MCF 10A (cell line): ENCODE measurements at regions not wholly inside any gene's neighbourhood (a gene's known extent, or its start where the extent isn't known, plus 50 kb on each side); places are given as distances from the start of the nearest gene placed in this dataset.

Source experiments
- BruUV-seq: library from RNA; stranded (reverse); fragments of 400-500 nt; replicated peaks from 2 replicates; lab custom pipeline; 2021; lab: Mats Ljungman, UMichigan
- CTCF ChIA-PET: fragments of 300-600 bp; sonication (Branson Sonifier 250); formaldehyde crosslinking; extraction: SDS; loops from one replicate; lab custom pipeline; 2021; ENCODE audit warnings: antibody characterized with exemption, inconsistent platforms; lab: Yijun Ruan, JAX
- POLR2A ChIA-PET: fragments of 300-600, 350-650 bp; sonication (Branson Sonifier 250); formaldehyde crosslinking; extraction: SDS; loops from one replicate; lab custom pipeline; 2020; ENCODE audit warnings: antibody characterized with exemption, inconsistent platforms; lab: Yijun Ruan, JAX
- DNase-seq: peaks from one replicate; pipeline ENCODE4 v3.0.0-alpha.2; 2018; ENCODE audit not compliant: unreplicated experiment
- H3K27ac Mint-ChIP-seq: one replicate; pipeline ENCODE4 v1.8.0; 2022; ENCODE audit warnings: mild to moderate bottlenecking, low read depth, mixed read lengths; ENCODE audit not compliant: unreplicated experiment
- H3K27me3 Mint-ChIP-seq: one replicate; pipeline ENCODE4 v1.8.0; 2022; ENCODE audit warnings: mixed read lengths; ENCODE audit not compliant: insufficient read depth, unreplicated experiment
- H3K36me3 Mint-ChIP-seq: one replicate; pipeline ENCODE4 v1.8.0; 2022; ENCODE audit warnings: mild to moderate bottlenecking, moderate library complexity, mixed read lengths; ENCODE audit not compliant: insufficient read depth, unreplicated experiment
- H3K4me1 Mint-ChIP-seq: one replicate; pipeline ENCODE4 v1.8.0; 2022; ENCODE audit warnings: mixed read lengths; ENCODE audit not compliant: insufficient read depth, unreplicated experiment
- H3K4me3 Mint-ChIP-seq: one replicate; pipeline ENCODE4 v1.8.0; 2022; ENCODE audit warnings: mild to moderate bottlenecking, moderate library complexity, mixed read lengths; ENCODE audit not compliant: unreplicated experiment
- H3K9me3 Mint-ChIP-seq: one replicate; pipeline ENCODE4 v1.8.0; 2022; ENCODE audit warnings: mixed read lengths; ENCODE audit not compliant: unreplicated experiment
- CTCF ChIP-seq: fragments of 200-600 bp; IDR thresholded peaks from one replicate; pipeline ENCODE4 v1.8.0; 2022; ENCODE audit warnings: antibody characterized with exemption, mild to moderate bottlenecking; ENCODE audit not compliant: unreplicated experiment
- intact Hi-C: fragments of 100-400 bp; cut with micrococcal nuclease; formaldehyde crosslinking; loops from 2 replicates; pipeline ENCODE4 v1.14.1; 2022

DNA sequence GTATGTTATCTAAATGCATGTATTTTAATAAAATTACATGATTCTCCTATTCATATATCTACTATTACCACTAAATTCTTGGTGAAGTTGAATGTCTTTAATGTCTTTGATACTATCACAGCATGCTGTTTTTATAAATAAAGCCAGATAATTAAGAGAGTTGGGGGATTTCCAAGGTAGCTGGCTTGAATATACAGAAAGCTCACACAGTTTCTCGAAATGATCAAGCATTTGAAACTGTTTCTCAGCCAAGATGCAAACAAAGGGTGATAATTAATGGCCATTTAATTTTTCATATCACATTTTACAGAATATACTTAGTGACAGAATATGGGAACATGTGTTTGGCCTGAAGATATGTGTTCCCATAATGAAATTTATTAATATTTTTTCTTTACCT is 145.6 kb upstream of the CDH12 start:
- DNase-seq: no peak
- ChIA-PET POLR2A (no interaction called here), CTCF (no interaction called here)
- no peak overlapping the region for H3K27ac Mint-ChIP-seq
- BruUV-seq: no TSS peak
- TF ChIP-seq CTCF: no peak
- no peaks in the 10 kb centered on the region for H3K4me1 Mint-ChIP-seq
- no peaks in the 10 kb centered on the region for H3K36me3 Mint-ChIP-seq
- intact Hi-C loops: no loop called here
- no peaks in the 10 kb centered on the region for H3K9me3 Mint-ChIP-seq
- H3K27me3 Mint-ChIP-seq: no peaks in the 10 kb centered on the region
- no peak overlapping the region for H3K4me3 Mint-ChIP-seq

GRCh38 chr5:22998362-22998761 is 145.2 kb upstream of the CDH12 start:
- ChIA-PET CTCF (no interaction called here), POLR2A (no interaction called here)
- no peaks in the 10 kb centered on the region for H3K27me3 Mint-ChIP-seq
- H3K4me3 Mint-ChIP-seq: no peak overlapping the region
- TF ChIP-seq CTCF: no peak
- H3K9me3 Mint-ChIP-seq: no peaks in the 10 kb centered on the region
- intact Hi-C loops: no loop called here
- no peaks in the 10 kb centered on the region for H3K36me3 Mint-ChIP-seq
- no peak overlapping the region for H3K27ac Mint-ChIP-seq
- no TSS peak for BruUV-seq
- DNase-seq: no peak
- no peaks in the 10 kb centered on the region for H3K4me1 Mint-ChIP-seq

DNA sequence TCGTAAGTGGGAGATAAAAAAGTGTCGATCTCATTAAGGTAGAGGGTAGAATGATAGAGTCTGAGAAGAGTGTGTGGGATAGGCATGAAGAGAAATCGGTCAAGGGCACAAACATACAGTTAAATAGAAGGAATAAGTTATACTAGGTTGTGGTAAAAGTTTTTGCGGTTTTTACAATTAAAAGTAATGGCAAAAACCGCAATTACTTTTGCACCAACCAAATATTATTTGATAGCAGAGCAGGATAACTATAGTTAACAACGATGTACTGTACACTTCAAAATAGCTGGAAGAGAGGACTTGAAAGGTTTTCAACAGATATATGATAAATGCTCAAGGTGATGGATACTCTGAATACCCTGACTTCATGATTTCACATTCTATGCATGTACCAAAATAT is 135.8 kb upstream of the CDH12 start:
- Mint-ChIP-seq H3K36me3 (no peaks in the 10 kb centered on the region), H3K27ac (no peak overlapping the region), H3K4me1 (no peaks in the 10 kb centered on the region), H3K4me3 (no peak overlapping the region), H3K27me3 (no peaks in the 10 kb centered on the region), H3K9me3 (no peaks in the 10 kb centered on the region)
- intact Hi-C loops: no loop called here
- ChIA-PET CTCF (no interaction called here), POLR2A (no interaction called here)
- DNase-seq: no peak
- no TSS peak for BruUV-seq
- no peak for TF ChIP-seq CTCF

GRCh38 chr5:22986281-22986680 is 133.1 kb upstream of the CDH12 start:
- H3K27ac Mint-ChIP-seq: no peak overlapping the region
- no peaks in the 10 kb centered on the region for H3K9me3 Mint-ChIP-seq
- H3K27me3 Mint-ChIP-seq: no peaks in the 10 kb centered on the region
- TF ChIP-seq CTCF: no peak
- intact Hi-C loops: no loop called here
- no peak for DNase-seq
- ChIA-PET POLR2A (interaction anchor here (0.6 kb wide), 1 partner anchor 26 kb away, joined by 4 read pairs; no protein-coding TSS in a partner anchor), CTCF (no interaction called here)
- H3K36me3 Mint-ChIP-seq: no peaks in the 10 kb centered on the region
- no TSS peak for BruUV-seq
- H3K4me1 Mint-ChIP-seq: no peaks in the 10 kb centered on the region
- H3K4me3 Mint-ChIP-seq: no peak overlapping the region
